ENCODE measurements at regions not wholly inside any gene's neighbourhood (a gene's known extent, or its start where the extent isn't known, plus 50 kb on each side); places are given as distances from the start of the nearest gene placed in this dataset.

- ATAC-seq (ENCODE audit: low read depth) (no peak), DNase-seq (no peak)
- H3K27me3 ChIP-seq (ENCODE audit: control insufficient read depth, insufficient read depth, low read length) = no peaks in the 10 kb centered on the region
- intact Hi-C loops (cut with micrococcal nuclease) = no loop called here
- H3K23ac ChIP-seq (ENCODE audit: low read depth, low read length) = no peak overlapping the region
- H4K20me1 ChIP-seq (ENCODE audit: insufficient read depth, low read length) = no peaks in the 10 kb centered on the region
- no peak overlapping the region for H3K27ac ChIP-seq (ENCODE audit: insufficient read depth, low read length)
- H2BK20ac ChIP-seq (ENCODE audit: low read depth, low read length) = peak overlapping the region; percentile 89
- no peak overlapping the region for H3K4me3 ChIP-seq (ENCODE audit: insufficient read depth, low read depth, low read length)
- peak overlapping the region; percentile 80 for H2AK5ac ChIP-seq (ENCODE audit: low read depth, low read length)
- H3K4ac ChIP-seq (ENCODE audit: low read depth, low read length) = peak overlapping the region; percentile 69
- peak overlapping the region; percentile 67 for H2BK15ac ChIP-seq (ENCODE audit: low read depth, low read length)
- peak overlapping the region; percentile 92 for H3K18ac ChIP-seq (ENCODE audit: low read depth, low read length)
- H4K5ac ChIP-seq (ENCODE audit: low read depth, low read length) = peak overlapping the region; percentile 78; the same call in 1 of the 2 replicates
- TF ChIP-seq FOS (IDR thresholded peaks at IDR 0.05; ENCODE audit: low read depth, low read length) (no peak), MAZ (IDR thresholded peaks at IDR 0.05; ENCODE audit: borderline replicate concordance, low read depth, low read length) (no peak), CHD1 (IDR thresholded peaks at IDR 0.05; ENCODE audit: low read depth, low read length) (no peak), USF2 (IDR thresholded peaks at IDR 0.05; ENCODE audit: low read depth, low read length) (no peak), NFE2L2 (IDR thresholded peaks at IDR 0.05; ENCODE audit: low read depth, low read length) (no peak), CTCF (conservative IDR thresholded peaks at IDR 0.05; ENCODE audit: low read depth, low read length) (no peak), MXI1 (IDR thresholded peaks at IDR 0.05; ENCODE audit: borderline replicate concordance, low read depth, low read length) (no peak)
- peak overlapping the region; percentile 50 to 52; a peak in 3 of 4 replicates for H4K8ac ChIP-seq (ENCODE audit: low read depth in 2 of 2, low read length in 2 of 2)
- no peak overlapping the region for H3K9ac ChIP-seq (ENCODE audit: low read depth, low read length)
- ChIA-PET CTCF (no interaction called here), POLR2A (ENCODE audit: unreplicated experiment) (interaction anchor here (1.2 kb wide), 1 partner anchor 50 kb away, joined by 3 read pairs; no protein-coding TSS in a partner anchor)
- H3K36me3 ChIP-seq (ENCODE audit: control insufficient read depth, insufficient read depth, low read length) = no peaks in the 10 kb centered on the region
- H2BK5ac ChIP-seq (ENCODE audit: low read depth, low read length, poor library complexity, severe bottlenecking) = peak overlapping the region; percentile 73
- dilution Hi-C loops (cut with HindIII; ENCODE audit: low sequenced_read_pairs, unreplicated experiment) = no loop called here
- H2BK120ac ChIP-seq (ENCODE audit: low read depth, low read length) = peak overlapping the region; percentile 74
- H3K9me3 ChIP-seq (ENCODE audit: control insufficient read depth, insufficient read depth, low read length) = no peaks in the 10 kb centered on the region; the same call in 1 of the 2 replicates
- in situ Hi-C loops (cut with MboI; ENCODE audit: low sequenced_read_pairs) = no loop called here
- no TSS peak for BruUV-seq (replicated peaks)
- 100% methylated on average over 1 of the region's 3 CpGs; no CpG with 5 or more reads in 1 of the 2 experiments for WGBS, 2 experiments (ENCODE audit: extremely low coverage in 2 of 2, insufficient read length in 1 of 2)
- peak overlapping the region; percentile 59 for H4K91ac ChIP-seq (ENCODE audit: insufficient read depth, low read depth, low read length)
- peaks cover 3% of the 10 kb centered on the region; the same call in 1 of the 2 replicates for H3K9me1 ChIP-seq (ENCODE audit: insufficient read depth, low read length)
- H3K4me1 ChIP-seq (ENCODE audit: control insufficient read depth, insufficient read depth, low read length) = peaks cover 15% of the 10 kb centered on the region; the same call in 1 of the 2 replicates
- no peak overlapping the region for H3K56ac ChIP-seq (ENCODE audit: extremely low read depth, insufficient read depth, low read length)
- H3K14ac ChIP-seq (replicated peaks; ENCODE audit: low read depth, low read length) = peak overlapping the region; percentile 55; the same call in 1 of the 2 replicates
- no peaks in the 10 kb centered on the region for H3K79me1 ChIP-seq (ENCODE audit: low read depth in 1 of 2, low read length in 2 of 2)
- no peak overlapping the region for H3K4me2 ChIP-seq (ENCODE audit: low read depth, low read length)
- H2AK9ac ChIP-seq (replicated peaks; ENCODE audit: low read depth, low read length, poor library complexity) = no peak overlapping the region
- no peak overlapping the region for H2AFZ ChIP-seq (replicated peaks; ENCODE audit: low read length, poor library complexity)
These were observed 64.6 kb upstream of the GALNT15 start for GRCh38 chr3:16109929-16110328.

Data from IMR-90 (cell line).